AG04449 (cell line): ENCODE measurements at regions not wholly inside any gene's neighbourhood (a gene's known extent, or its start where the extent isn't known, plus 50 kb on each side); places are given as distances from the start of the nearest gene placed in this dataset.
A peak's percentile ranks its signal among the peaks of the same experiment; 100 is the strongest.

ENCODE experiments used
- CTCF ChIA-PET: fragments of 350-600 bp; formaldehyde crosslinking; extraction: SDS; loops from one replicate; lab custom pipeline; 2021; ENCODE audit warnings: antibody characterized with exemption; lab: Yijun Ruan, JAX
- POLR2A ChIA-PET: fragments of 400-600, 350-600 bp; formaldehyde crosslinking; extraction: SDS; loops from one replicate; lab custom pipeline; 2020; ENCODE audit warnings: antibody characterized with exemption, inconsistent platforms; lab: Yijun Ruan, JAX
- DNase-seq: peaks from one replicate; pipeline ENCODE4 v3.0.0-alpha.2; 2010; ENCODE audit warnings: low read depth, low spot score
- H3K4me3 ChIP-seq: 2 replicates; pipeline ENCODE4 v1.5.1; 2011; ENCODE audit warnings: low read depth, mild to moderate bottlenecking, control low read depth, low read length
- CTCF ChIP-seq: IDR thresholded peaks from one replicate; pipeline ENCODE4 v1.5.1; 2011; ENCODE audit warnings: mild to moderate bottlenecking, moderate library complexity, low read length, control low read depth, inconsistent platforms; ENCODE audit not compliant: insufficient read depth; ENCODE audit errors: missing control alignments

DNA sequence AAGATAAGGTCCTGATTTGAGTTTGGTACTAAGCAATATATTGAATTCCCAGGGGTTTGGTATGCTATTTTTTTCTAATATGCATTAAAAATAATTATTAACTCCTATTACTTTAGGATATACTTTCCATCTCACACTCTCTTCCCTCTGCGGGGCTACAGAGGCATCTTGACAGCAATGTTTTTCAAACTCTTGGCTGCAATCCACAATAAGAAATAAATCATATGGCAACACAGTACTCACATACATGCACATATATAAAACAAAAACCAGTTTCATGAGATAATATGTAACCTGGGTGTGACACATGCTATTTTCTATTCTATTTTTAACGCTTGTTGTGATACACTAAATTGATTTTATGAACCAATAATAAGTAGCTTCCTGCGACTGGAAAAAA lies 189.5 kb downstream of the UNC5CL start:
- H3K4me3 ChIP-seq, result no peak overlapping the region
- ChIA-PET CTCF (interaction anchor here (2.1 kb wide), 1 partner anchor 178 kb away, joined by 6 read pairs; no protein-coding TSS in a partner anchor), POLR2A (no interaction called here)
- TF ChIP-seq CTCF, result no peak
- no peak for DNase-seq

DNA sequence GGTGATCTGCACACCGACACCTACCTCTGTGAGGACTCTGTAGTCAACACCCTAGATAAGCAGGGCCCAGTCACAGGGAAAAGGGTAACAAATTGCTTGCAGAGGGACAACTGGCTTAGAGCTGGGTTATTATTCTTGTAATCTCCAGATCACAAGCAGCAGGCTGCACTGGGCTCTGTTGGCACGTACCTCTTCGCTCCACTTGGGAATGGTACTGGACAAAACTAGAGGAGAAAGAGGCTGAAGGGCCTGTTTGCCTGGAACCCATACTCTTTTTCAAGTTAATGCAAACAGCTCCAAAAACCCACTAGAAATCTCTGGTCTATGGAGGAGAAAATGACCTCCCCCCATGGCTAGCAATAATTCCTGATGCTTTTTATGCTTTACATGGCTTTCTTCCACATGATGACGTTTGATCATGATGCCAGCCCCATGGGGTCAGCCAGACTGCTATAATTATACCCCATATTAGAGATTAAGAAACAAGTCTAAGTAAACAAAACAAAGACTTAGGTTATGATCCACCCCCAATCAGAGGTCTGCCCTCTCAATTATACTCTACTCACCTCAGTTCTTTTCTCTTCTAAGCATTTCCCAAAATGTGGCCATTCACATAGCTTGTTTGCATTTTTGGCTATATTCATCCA lies 190.0 kb downstream of the UNC5CL start:
- DNase-seq, result no peak
- CTCF ChIA-PET, result interaction anchor here (1.1 to 2.1 kb wide), 2 partner anchors 179 to 312 kb away, joined by 3 to 6 read pairs; no protein-coding TSS in a partner anchor
- TF ChIP-seq CTCF, result no peak
- no peak overlapping the region for H3K4me3 ChIP-seq
- POLR2A ChIA-PET, result no interaction called here

DNA sequence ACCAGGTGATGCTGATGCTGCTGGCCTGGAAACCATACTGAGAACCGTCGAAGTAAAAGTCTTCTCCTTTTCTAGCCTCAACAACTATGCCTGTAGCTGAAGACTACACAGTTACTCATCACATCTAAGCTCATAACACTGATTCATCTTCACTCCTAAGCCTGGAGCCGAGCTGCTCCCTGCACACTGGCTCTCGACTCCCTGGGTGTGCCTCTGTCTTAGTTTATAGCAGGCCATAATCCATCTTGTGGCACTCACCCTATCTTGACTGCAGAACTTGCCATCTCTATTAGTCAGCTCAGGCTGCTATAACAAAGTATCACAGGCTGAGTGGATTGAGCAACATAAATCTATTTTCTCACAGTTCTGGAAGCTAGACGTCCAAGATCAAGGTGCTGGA lies 191.0 kb downstream of the UNC5CL start:
- no peak for DNase-seq
- CTCF ChIA-PET, result interaction anchor here (0.9 to 2.1 kb wide), 4 partner anchors 21 to 311 kb away, joined by 3 to 6 read pairs (median 3); no protein-coding TSS in a partner anchor
- TF ChIP-seq CTCF, result no peak
- POLR2A ChIA-PET, result no interaction called here
- no peak overlapping the region for H3K4me3 ChIP-seq

DNA sequence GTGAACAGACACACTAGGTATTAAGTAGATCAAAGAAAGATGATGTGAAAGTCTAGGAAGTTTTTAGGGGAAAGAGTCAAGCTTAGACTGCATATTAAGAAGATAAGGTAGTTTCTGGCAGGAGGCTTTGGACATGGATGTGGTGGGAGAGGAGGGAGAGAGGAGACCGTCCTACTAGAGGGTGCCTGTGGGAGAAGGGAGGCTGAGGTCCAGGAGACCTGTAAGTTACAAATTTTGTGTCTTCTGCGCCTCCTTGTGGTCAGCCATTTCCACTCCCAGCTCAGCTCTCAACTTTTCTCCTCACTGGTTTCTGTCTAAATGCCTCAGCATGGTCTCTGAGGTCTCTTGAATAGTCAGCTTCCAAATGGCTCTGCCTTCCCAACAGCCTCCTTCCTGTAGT lies 193.5 kb downstream of the UNC5CL start:
- ChIA-PET CTCF (interaction anchor here (0.7 to 3.3 kb wide), 15 partner anchors 9 to 1499 kb away, joined by 3 to 26 read pairs (median 3); no protein-coding TSS in a partner anchor), POLR2A (no interaction called here)
- DNase-seq, result no peak
- peak; percentile 69 for TF ChIP-seq CTCF
- no peak overlapping the region for H3K4me3 ChIP-seq

GRCh38 chr6:40844246-40844645 lies 194.8 kb downstream of the UNC5CL start:
- ChIA-PET CTCF (interaction anchor here (0.7 to 3.3 kb wide), 8 partner anchors 9 to 298 kb away, joined by 3 to 26 read pairs (median 4); no protein-coding TSS in a partner anchor), POLR2A (no interaction called here)
- DNase-seq, result no peak
- H3K4me3 ChIP-seq, result no peak overlapping the region
- TF ChIP-seq CTCF, result no peak

DNA sequence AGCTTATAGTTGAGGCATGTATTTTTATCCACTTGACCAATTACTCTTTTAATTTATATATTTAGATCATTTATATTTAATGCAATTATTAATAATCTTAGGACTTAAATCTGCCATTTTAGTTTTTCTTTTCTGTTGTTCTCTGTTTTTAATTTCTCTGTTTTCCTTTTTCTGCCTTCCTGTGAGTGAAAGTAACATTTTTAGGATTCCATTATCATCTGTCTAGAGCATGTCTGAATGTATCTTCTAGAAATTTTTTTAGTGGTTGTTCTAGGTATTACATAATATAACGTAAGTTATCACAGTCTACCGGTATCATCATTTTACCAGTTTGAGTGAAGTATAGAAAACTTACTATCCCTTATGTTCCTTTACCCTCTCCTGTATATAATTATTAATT lies 197.3 kb downstream of the UNC5CL start:
- TF ChIP-seq CTCF, result no peak
- no peak for DNase-seq
- POLR2A ChIA-PET, result no interaction called here
- no peak overlapping the region for H3K4me3 ChIP-seq
- CTCF ChIA-PET, result interaction anchor here (0.9 to 2.2 kb wide), 2 partner anchors 11 to 189 kb away, joined by 3 to 4 read pairs; no protein-coding TSS in a partner anchor
